Lower leg skin (tissue), 3 donors: ENCODE measurements at regions not wholly inside any gene's neighbourhood (a gene's known extent, or its start where the extent isn't known, plus 50 kb on each side); places are given as distances from the start of the nearest gene placed in this dataset.

Source experiments
- CTCF ChIP-seq, 3 donors: fragments of 450-650 bp; IDR thresholded peaks; one replicate each; pipeline ENCODE4 v1.5.1; 2016; ENCODE audit warnings: antibody characterized with exemption in 3 of 3, mild to moderate bottlenecking in 3 of 3, moderate library complexity in 2 of 3
- POLR2A ChIP-seq, 2 donors: fragments of 450-650 bp; IDR thresholded peaks; one replicate each; pipeline ENCODE4 v1.6.1; 2016 to 2017; ENCODE audit warnings: antibody characterized with exemption in 2 of 2, mild to moderate bottlenecking in 1 of 2, moderate library complexity in 1 of 2

- no peak for TF ChIP-seq CTCF (IDR thresholded peaks at IDR 0.05)
- no peak for TF ChIP-seq POLR2A (IDR thresholded peaks at IDR 0.05)
Observed at GRCh38 chr7:140273417-140273816, 96.6 kb upstream of the KDM7A start.
